Effector memory CD4-positive, alpha-beta T cell (primary cell): ENCODE measurements at regions not wholly inside any gene's neighbourhood (a gene's known extent, or its start where the extent isn't known, plus 50 kb on each side); places are given as distances from the start of the nearest gene placed in this dataset.

ENCODE experiments used
- DNase-seq, 3 donors: peaks; one replicate each; pipeline ENCODE4 v3.0.0-alpha.2; 2020
- H3K27ac ChIP-seq: 2 replicates; pipeline ENCODE4 v1.7.0; 2013; ENCODE audit warnings: mild to moderate bottlenecking, low read length, moderate library complexity; ENCODE audit not compliant: insufficient read depth, poor library complexity, severe bottlenecking
- H3K27me3 ChIP-seq: replicated peaks from 2 replicates; pipeline ENCODE4 v1.7.0; 2013; ENCODE audit warnings: mild to moderate bottlenecking, low read length; ENCODE audit not compliant: insufficient read depth, control insufficient read depth, poor library complexity, severe bottlenecking
- H3K36me3 ChIP-seq: 2 replicates; pipeline ENCODE4 v1.7.0; 2013; ENCODE audit warnings: mild to moderate bottlenecking, low read length, moderate library complexity; ENCODE audit not compliant: control insufficient read depth, insufficient read depth
- H3K4me1 ChIP-seq: 2 replicates; pipeline ENCODE4 v1.7.0; 2013; ENCODE audit warnings: low read length, mild to moderate bottlenecking; ENCODE audit not compliant: control insufficient read depth, insufficient read depth, poor library complexity, severe bottlenecking
- H3K4me3 ChIP-seq: 2 replicates; pipeline ENCODE4 v1.7.0; 2013; ENCODE audit warnings: low read length, low read depth, mild to moderate bottlenecking; ENCODE audit not compliant: insufficient read depth, poor library complexity, severe bottlenecking
- H3K9me3 ChIP-seq: 2 replicates; pipeline ENCODE4 v1.7.0; 2013; ENCODE audit warnings: mild to moderate bottlenecking, low read length, moderate library complexity; ENCODE audit not compliant: control insufficient read depth

- Histone ChIP-seq H3K36me3 (no peaks in the 10 kb centered on the region), H3K27me3 (no peaks in the 10 kb centered on the region), H3K4me1 (no peaks in the 10 kb centered on the region), H3K9me3 (no peaks in the 10 kb centered on the region), H3K27ac (no peak overlapping the region), H3K4me3 (no peak overlapping the region)
- no peak for DNase-seq
Measured at GRCh38 chr20:21653628-21654027, 51.8 kb upstream of the PAX1 start.

DNA sequence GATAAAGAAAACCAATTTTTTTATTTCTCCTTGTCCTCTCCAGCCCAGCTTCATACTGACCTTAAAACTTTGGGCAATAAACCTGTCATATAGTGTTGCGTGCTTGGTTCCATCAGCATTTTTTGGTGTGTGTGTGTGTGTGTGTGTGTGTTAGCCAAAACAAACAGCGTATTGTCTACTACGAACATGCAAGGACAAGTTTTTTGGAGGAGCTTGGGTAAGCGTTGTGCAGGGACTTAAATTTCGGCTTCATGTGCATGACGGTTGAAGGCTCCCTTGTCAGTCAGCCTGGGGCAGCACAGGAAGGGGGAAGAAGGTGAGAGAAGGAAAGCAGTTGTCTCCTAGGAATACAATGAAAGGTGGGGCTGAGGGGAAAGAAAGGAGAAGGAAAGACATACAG, 62.0 kb upstream of the PAX1 start:
- Histone ChIP-seq H3K4me3 (no peak overlapping the region), H3K36me3 (no peaks in the 10 kb centered on the region), H3K27me3 (no peaks in the 10 kb centered on the region), H3K9me3 (peaks cover 4% of the 10 kb centered on the region), H3K4me1 (no peaks in the 10 kb centered on the region), H3K27ac (no peak overlapping the region)
- no peak for DNase-seq

DNA sequence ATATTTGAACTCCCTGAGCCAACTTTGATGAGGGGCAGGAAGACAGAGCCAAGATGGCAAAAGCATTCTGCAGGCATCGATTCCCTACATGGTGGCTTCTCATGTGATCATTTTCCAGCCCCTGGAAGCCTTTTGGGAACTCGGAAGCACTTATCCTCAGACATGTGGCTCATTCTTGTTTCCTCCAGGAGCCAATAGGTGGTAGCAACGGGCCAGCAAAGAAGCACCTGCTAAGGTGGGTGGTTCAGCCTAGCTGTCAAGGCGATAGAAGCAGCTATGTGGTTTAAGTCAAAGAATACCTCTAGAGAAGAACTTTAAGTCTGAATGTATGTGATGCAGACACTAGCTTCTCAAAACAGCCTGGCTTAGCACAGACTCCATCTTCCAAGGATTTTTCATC, 64.9 kb upstream of the PAX1 start:
- Histone ChIP-seq H3K4me3 (no peak overlapping the region), H3K36me3 (no peaks in the 10 kb centered on the region), H3K27me3 (no peaks in the 10 kb centered on the region), H3K4me1 (no peaks in the 10 kb centered on the region), H3K27ac (no peak overlapping the region), H3K9me3 (no peaks in the 10 kb centered on the region)
- DNase-seq = no peak

DNA sequence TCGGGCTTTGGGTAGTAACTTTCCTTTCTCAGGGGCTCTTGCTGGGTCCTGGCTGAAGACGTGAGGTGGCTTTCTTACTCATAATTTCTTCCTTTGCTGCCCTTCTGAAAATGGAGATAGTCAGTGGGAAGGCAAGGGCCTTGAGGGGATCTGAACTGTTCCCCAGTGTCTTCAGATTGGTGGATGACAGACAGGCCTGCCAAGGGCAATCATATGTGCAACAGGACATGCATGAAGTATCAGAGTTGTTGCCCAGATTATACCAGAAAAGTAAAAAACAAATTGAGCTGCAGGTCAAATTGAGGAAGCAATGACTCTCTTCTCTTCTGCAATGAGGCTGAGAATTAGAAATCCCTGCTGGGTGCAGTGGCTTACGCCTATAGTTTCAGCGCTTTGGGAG, 71.6 kb upstream of the PAX1 start:
- H3K27me3 ChIP-seq = no peaks in the 10 kb centered on the region
- no peak overlapping the region for H3K4me3 ChIP-seq
- no peak for DNase-seq

GRCh38 chr20:21632735-21633053, 72.8 kb upstream of the PAX1 start:
- DNase-seq = no peak
- H3K4me1 ChIP-seq = no peaks in the 10 kb centered on the region
- H3K4me3 ChIP-seq = no peak overlapping the region
- no peaks in the 10 kb centered on the region for H3K36me3 ChIP-seq
- H3K27ac ChIP-seq = no peak overlapping the region
- H3K9me3 ChIP-seq = no peaks in the 10 kb centered on the region
- no peaks in the 10 kb centered on the region for H3K27me3 ChIP-seq

More for the DNA sequence above, 71.6 kb upstream of the PAX1 start:
- Histone ChIP-seq H3K27ac (no peak overlapping the region), H3K4me1 (no peaks in the 10 kb centered on the region), H3K9me3 (no peaks in the 10 kb centered on the region), H3K36me3 (no peaks in the 10 kb centered on the region)

GRCh38 chr20:21632031-21632734, 73.3 kb upstream of the PAX1 start:
- no peaks in the 10 kb centered on the region for H3K27me3 ChIP-seq
- no peak overlapping the region for H3K4me3 ChIP-seq
- no peaks in the 10 kb centered on the region for H3K36me3 ChIP-seq
- DNase-seq = no peak
- no peaks in the 10 kb centered on the region for H3K9me3 ChIP-seq
- no peak overlapping the region for H3K27ac ChIP-seq
- H3K4me1 ChIP-seq = no peaks in the 10 kb centered on the region

DNA sequence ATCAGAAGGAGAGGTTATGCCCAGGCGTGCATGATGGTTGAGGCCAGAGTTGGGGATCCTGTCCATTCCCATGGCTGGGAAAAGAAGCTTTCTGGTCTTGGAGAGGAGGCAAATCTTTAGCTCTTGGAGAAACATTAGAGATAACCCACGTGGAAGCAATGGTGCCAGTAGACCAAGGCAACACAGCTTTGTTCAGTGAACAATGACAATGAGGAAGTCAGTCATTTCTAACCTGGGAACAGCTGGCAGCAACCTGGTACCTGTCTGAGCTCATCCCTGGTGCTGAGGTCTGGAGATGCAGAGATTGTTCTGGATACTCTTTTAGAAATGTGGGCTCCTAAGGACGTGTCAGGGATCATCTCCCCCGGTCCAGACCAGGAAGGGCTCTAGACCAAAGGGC, 76.7 kb upstream of the PAX1 start:
- Histone ChIP-seq H3K9me3 (no peaks in the 10 kb centered on the region), H3K4me1 (no peaks in the 10 kb centered on the region), H3K27me3 (no peaks in the 10 kb centered on the region), H3K4me3 (no peak overlapping the region), H3K36me3 (no peaks in the 10 kb centered on the region), H3K27ac (no peak overlapping the region)
- no peak for DNase-seq

DNA sequence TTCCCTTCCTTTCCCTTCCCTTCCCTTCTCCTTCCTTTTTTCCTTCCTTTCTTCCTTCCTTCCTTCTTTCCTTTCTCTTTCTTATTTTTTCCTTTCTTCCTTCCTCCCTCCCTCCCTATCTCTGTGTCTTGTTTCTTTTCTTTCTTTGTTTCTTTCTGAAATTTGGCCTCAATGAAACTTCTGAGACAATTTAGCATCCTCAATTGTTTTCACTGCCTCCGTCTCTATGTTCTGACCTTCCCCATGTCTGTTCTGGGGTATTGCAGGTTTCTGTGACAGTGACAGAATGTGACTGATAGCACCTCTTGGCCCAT, 81.7 kb upstream of the PAX1 start:
- Histone ChIP-seq H3K27ac (no peak overlapping the region), H3K4me1 (no peaks in the 10 kb centered on the region), H3K36me3 (no peaks in the 10 kb centered on the region), H3K27me3 (no peaks in the 10 kb centered on the region), H3K4me3 (no peak overlapping the region), H3K9me3 (no peaks in the 10 kb centered on the region)
- DNase-seq = no peak

DNA sequence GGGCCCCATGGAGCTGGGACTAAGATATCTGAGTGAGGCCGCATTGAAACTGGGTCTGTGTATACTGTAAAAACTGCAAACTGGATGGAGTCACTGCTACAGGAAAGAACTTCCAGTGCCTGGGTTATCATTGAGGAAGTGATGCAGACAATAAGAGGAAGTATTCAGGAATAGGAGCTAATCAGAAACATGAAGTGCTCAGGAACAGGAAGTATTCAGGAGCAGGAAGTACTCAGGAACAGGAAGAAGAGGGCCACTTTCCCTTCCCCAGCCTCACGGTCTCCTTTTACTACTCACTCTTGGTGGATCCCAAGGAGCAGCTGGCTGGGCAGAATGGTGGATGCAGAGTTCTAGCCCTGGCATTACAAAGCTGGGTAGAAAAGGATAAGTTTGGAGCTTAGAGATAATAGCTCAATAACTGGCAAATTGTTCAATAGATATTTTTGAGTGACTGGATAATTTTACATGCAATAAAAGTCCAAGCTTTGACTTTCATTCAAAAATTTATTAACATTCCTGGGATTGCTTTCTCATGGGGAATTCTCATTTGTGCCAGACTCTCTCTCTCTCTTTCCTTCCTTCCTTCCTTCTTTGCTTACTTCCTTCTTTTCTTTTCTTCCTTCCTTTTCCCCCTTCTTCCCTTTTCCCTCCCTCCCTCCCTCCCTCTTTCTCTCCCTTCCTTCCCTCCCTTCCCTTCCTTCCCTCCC, 82.2 kb upstream of the PAX1 start:
- Histone ChIP-seq H3K27me3 (no peaks in the 10 kb centered on the region), H3K27ac (no peak overlapping the region), H3K36me3 (no peaks in the 10 kb centered on the region), H3K4me1 (no peaks in the 10 kb centered on the region), H3K4me3 (no peak overlapping the region), H3K9me3 (no peaks in the 10 kb centered on the region)
- DNase-seq = no peak

DNA sequence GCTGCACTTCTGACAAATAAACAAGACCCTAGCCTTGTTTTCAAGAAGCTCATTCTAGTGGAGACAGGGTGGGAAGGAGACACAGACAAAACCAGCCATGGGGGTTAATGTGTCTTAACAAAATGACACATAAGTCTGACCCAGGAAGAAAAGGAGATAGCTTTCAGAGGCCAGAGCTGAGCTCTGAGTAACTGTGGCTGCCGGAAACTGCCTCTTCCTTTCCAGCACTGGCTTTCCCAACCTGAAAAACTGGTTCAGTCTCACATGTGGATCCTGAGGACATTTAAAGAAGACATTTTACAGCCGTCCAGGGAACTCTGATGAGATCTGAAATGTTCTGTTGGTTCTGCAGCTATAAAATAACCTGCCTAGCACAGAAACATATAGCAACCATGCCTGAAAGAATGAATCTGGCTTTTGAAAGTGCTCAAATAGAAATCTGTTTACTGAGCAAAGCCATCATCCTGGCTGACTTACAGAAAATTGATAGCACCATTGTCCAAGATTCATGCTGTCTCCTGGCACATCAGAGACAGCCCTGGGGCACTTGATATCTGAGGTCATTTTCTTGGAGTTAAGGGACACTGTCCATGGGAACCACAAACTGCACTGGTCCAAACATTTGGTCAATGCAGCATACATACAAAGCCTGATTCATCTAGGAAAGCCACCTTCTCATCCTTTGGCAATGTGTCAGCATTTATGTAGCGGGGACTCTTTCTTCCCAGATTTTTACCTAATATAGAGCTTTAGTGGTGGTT, 83.2 kb upstream of the PAX1 start:
- Histone ChIP-seq H3K27ac (no peak overlapping the region), H3K36me3 (no peaks in the 10 kb centered on the region), H3K4me1 (no peaks in the 10 kb centered on the region), H3K27me3 (no peaks in the 10 kb centered on the region), H3K4me3 (no peak overlapping the region), H3K9me3 (no peaks in the 10 kb centered on the region)
- no peak for DNase-seq
